GM12872 (cell line): ENCODE measurements at regions not wholly inside any gene's neighbourhood (a gene's known extent, or its start where the extent isn't known, plus 50 kb on each side); places are given as distances from the start of the nearest gene placed in this dataset.

Experiments used
- CTCF ChIP-seq: IDR thresholded peaks from 3 replicates; pipeline ENCODE4 v1.5.1; 2011; ENCODE audit warnings: low read depth, mild to moderate bottlenecking, low read length, moderate library complexity; ENCODE audit not compliant: insufficient read depth

GRCh38 chr6:77368660-77369313 is 94.5 kb downstream of the HTR1B start:
- TF ChIP-seq CTCF = no peak

GRCh38 chr6:77366798-77367197 is 96.5 kb downstream of the HTR1B start:
- TF ChIP-seq CTCF = no peak

GRCh38 chr6:77363702-77364101 is 99.6 kb downstream of the HTR1B start:
- no peak for TF ChIP-seq CTCF

- no peak for TF ChIP-seq CTCF
Observed at GRCh38 chr6:77362055-77362454, 101.2 kb downstream of the HTR1B start.

GRCh38 chr6:77361018-77361417 is 102.3 kb downstream of the HTR1B start:
- TF ChIP-seq CTCF = no peak

GRCh38 chr6:77356821-77357220 is 106.5 kb downstream of the HTR1B start:
- no peak for TF ChIP-seq CTCF

GRCh38 chr6:77354581-77354980 is 108.7 kb downstream of the HTR1B start:
- no peak for TF ChIP-seq CTCF
